ENCODE measurements at regions not wholly inside any gene's neighbourhood (a gene's known extent, or its start where the extent isn't known, plus 50 kb on each side); places are given as distances from the start of the nearest gene placed in this dataset.
"Not testable (repeated sequence)": the region's sequence is repeated elsewhere in the genome, so short reads cannot be mapped to it uniquely, and the experiment has no call there.

- H3K4me3 ChIP-seq = no peak overlapping the region
- no peak overlapping the region for H3K27ac ChIP-seq
- no peaks in the 10 kb centered on the region for H3K9me3 ChIP-seq
- no peaks in the 10 kb centered on the region for H3K36me3 ChIP-seq
- no peaks in the 10 kb centered on the region for H3K27me3 ChIP-seq
- DNase-seq = no peak
- H3K4me1 ChIP-seq = peaks cover 0 to 15% (median 0%) of the 10 kb centered on the region in 4 donors
- intact Hi-C loops (cut with DNase I; ENCODE audit: low total_unique reads) (no loop called here), in situ Hi-C loops (cut with MboI; ENCODE audit: low pct_ligation_motif_present in 1 of 4, low pct_unique_long_range_greater_than_20kb in 1 of 4, low sequenced_read_pairs in 3 of 4) (loop anchor here in 3 of 4 donors (10.0 to 25.0 kb wide), 4 partner anchors 105 to 288 kb away; no protein-coding TSS in a partner anchor)
- TF ChIP-seq POLR2A (IDR thresholded peaks at IDR 0.05) = no peak
- no peak for TF ChIP-seq CTCF (IDR thresholded peaks at IDR 0.05)
- no peak for TF ChIP-seq POLR2AphosphoS5 (IDR thresholded peaks at IDR 0.05)
- TF ChIP-seq EP300 (IDR thresholded peaks at IDR 0.05; ENCODE audit: low read depth) = no peak
- WGBS, 2 donors (ENCODE audit: low coverage in 1 of 2) = 93% methylated on average over 2 of the region's 2 CpGs; no CpG with 5 or more reads in 1 of the 2 donors
Observed at GRCh38 chr15:31207246-31207645, 105.7 kb upstream of the TRPM1 start.

GRCh38 chr15:31207861-31208260, 106.3 kb upstream of the TRPM1 start:
- in situ Hi-C loops (cut with MboI; ENCODE audit: low pct_ligation_motif_present in 1 of 4, low pct_unique_long_range_greater_than_20kb in 1 of 4, low sequenced_read_pairs in 3 of 4) = loop anchor here in 3 of 4 donors (10.0 to 25.0 kb wide), 4 partner anchors 104 to 287 kb away; no protein-coding TSS in a partner anchor
- WGBS, 2 donors (ENCODE audit: low coverage in 1 of 2) = 94% methylated on average over 1 of the region's 1 CpG; no CpG with 5 or more reads in 1 of the 2 donors
- H3K4me3 ChIP-seq; H3K27ac ChIP-seq; intact Hi-C loops (cut with DNase I; ENCODE audit: low total_unique reads); H3K36me3 ChIP-seq; H3K27me3 ChIP-seq; DNase-seq; H3K9me3 ChIP-seq: not testable (repeated sequence)
- H3K4me1 ChIP-seq = peaks cover 0 to 15% (median 0%) of the 10 kb centered on the region in 4 donors

GRCh38 chr15:31208817-31209216, 107.3 kb upstream of the TRPM1 start:
- H3K4me3 ChIP-seq = no peak overlapping the region
- peaks cover 0 to 11% (median 0%) of the 10 kb centered on the region in 4 donors for H3K4me1 ChIP-seq
- peak overlapping the region in 1 of 4 donors; percentile 5 for H3K27ac ChIP-seq
- H3K9me3 ChIP-seq = no peaks in the 10 kb centered on the region
- no peaks in the 10 kb centered on the region for H3K36me3 ChIP-seq
- intact Hi-C loops (cut with DNase I; ENCODE audit: low total_unique reads) (no loop called here), in situ Hi-C loops (cut with MboI; ENCODE audit: low pct_ligation_motif_present in 1 of 4, low pct_unique_long_range_greater_than_20kb in 1 of 4, low sequenced_read_pairs in 3 of 4) (loop anchor here in 3 of 4 donors (10.0 to 25.0 kb wide), 4 partner anchors 103 to 286 kb away; no protein-coding TSS in a partner anchor)
- no peak for DNase-seq
- WGBS, 2 donors (ENCODE audit: low coverage in 1 of 2) = 53 to 70% methylated on average over 3 of the region's 3 CpGs
- no peaks in the 10 kb centered on the region for H3K27me3 ChIP-seq
- TF ChIP-seq POLR2A (IDR thresholded peaks at IDR 0.05) (no peak), EP300 (IDR thresholded peaks at IDR 0.05; ENCODE audit: low read depth) (no peak), POLR2AphosphoS5 (IDR thresholded peaks at IDR 0.05) (no peak), CTCF (IDR thresholded peaks at IDR 0.05) (no peak)

- intact Hi-C loops (cut with DNase I; ENCODE audit: low total_unique reads) = loop anchor here (5.0 kb wide), 1 partner anchor 226 kb away; no protein-coding TSS in a partner anchor
- TF ChIP-seq POLR2A (IDR thresholded peaks at IDR 0.05) = no peak
- no peak for TF ChIP-seq POLR2AphosphoS5 (IDR thresholded peaks at IDR 0.05)
- no peak for TF ChIP-seq EP300 (IDR thresholded peaks at IDR 0.05; ENCODE audit: low read depth)
- in situ Hi-C loops (cut with MboI; ENCODE audit: low pct_ligation_motif_present in 1 of 4, low pct_unique_long_range_greater_than_20kb in 1 of 4, low sequenced_read_pairs in 3 of 4) = loop anchor here (5.0 to 25.0 kb wide), 5 partner anchors 101 to 276 kb away; partner anchors contain the start of gene KLF13 (in 1 of the 4)
- H3K27me3 ChIP-seq = no peaks in the 10 kb centered on the region
- peaks cover 7 to 21% (median 15%) of the 10 kb centered on the region in 4 donors for H3K4me1 ChIP-seq
- no peaks in the 10 kb centered on the region for H3K36me3 ChIP-seq
- DNase-seq = no peak
- H3K9me3 ChIP-seq = no peaks in the 10 kb centered on the region
- WGBS, 2 donors (ENCODE audit: low coverage in 1 of 2) = 100% methylated on average over 1 to 4 of the region's 4 CpGs
- no peak overlapping the region for H3K4me3 ChIP-seq
- H3K27ac ChIP-seq = no peak overlapping the region
Observed at GRCh38 chr15:31211353-31211752, 109.8 kb upstream of the TRPM1 start.

GRCh38 chr15:31212326-31213080, 111.0 kb upstream of the TRPM1 start:
- Histone ChIP-seq H3K4me3 (no peak overlapping the region), H3K27ac (peak overlapping the region in 1 of 4 donors; percentile 0), H3K36me3 (no peaks in the 10 kb centered on the region), H3K27me3 (no peaks in the 10 kb centered on the region), H3K9me3 (no peaks in the 10 kb centered on the region), H3K4me1 (peaks cover 7 to 32% (median 19%) of the 10 kb centered on the region in 4 donors)
- DNase-seq = no peak
- intact Hi-C loops (cut with DNase I; ENCODE audit: low total_unique reads) (loop anchor here (5.0 kb wide), 1 partner anchor 225 kb away; no protein-coding TSS in a partner anchor), in situ Hi-C loops (cut with MboI; ENCODE audit: low pct_ligation_motif_present in 1 of 4, low pct_unique_long_range_greater_than_20kb in 1 of 4, low sequenced_read_pairs in 3 of 4) (loop anchor here (5.0 to 25.0 kb wide), 5 partner anchors 100 to 275 kb away; partner anchors contain the start of gene KLF13 (in 1 of the 4))
- 81 to 83% methylated on average over 10 of the region's 10 CpGs for WGBS, 2 donors (ENCODE audit: low coverage in 1 of 2)
- TF ChIP-seq EP300 (IDR thresholded peaks at IDR 0.05; ENCODE audit: low read depth) = no peak
- no peak for TF ChIP-seq CTCF (IDR thresholded peaks at IDR 0.05)
- no peak for TF ChIP-seq POLR2A (IDR thresholded peaks at IDR 0.05)
- no peak for TF ChIP-seq POLR2AphosphoS5 (IDR thresholded peaks at IDR 0.05)

Measured in transverse colon (tissue), 4 donors.